GM11168 (cell line): ENCODE measurements at regions not wholly inside any gene's neighbourhood (a gene's known extent, or its start where the extent isn't known, plus 50 kb on each side); places are given as distances from the start of the nearest gene placed in this dataset.
"Not testable (repeated sequence)": the region's sequence is repeated elsewhere in the genome, so short reads cannot be mapped to it uniquely, and the experiment has no call there.

Experiments
- in situ Hi-C: fragments of 300-500 bp; cut with MboI; formaldehyde crosslinking; loops from one replicate; pipeline ENCODE4 v1.12.0; 2022; ENCODE audit warnings: low sequenced_read_pairs; ENCODE audit not compliant: unreplicated experiment

GRCh38 chr2:17035010-17035409, 369.4 kb upstream of the CYRIA start:
- in situ Hi-C loops, result no loop called here

GRCh38 chr2:17030047-17030446, 364.4 kb upstream of the CYRIA start:
- in situ Hi-C loops, result no loop called here

DNA sequence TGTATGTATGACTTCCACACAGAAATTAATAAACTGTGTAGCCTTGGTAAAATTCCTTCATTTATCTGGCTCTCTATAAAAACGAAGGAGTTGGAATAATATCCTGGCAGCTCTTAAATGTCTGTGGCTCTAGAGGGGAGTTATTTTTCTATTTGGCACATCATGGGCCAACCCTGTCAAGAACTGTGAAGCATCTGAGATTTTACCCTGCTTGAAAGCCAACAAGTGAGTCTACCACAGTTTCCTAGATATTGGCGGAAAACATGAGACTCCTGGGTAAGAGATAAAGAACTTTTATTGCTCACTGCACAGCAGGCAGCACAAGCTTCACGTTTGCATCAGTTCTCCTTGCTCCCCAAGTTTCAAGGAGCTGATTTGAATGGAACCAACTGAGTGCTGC, 346.7 kb upstream of the CYRIA start:
- in situ Hi-C loops, result no loop called here

DNA sequence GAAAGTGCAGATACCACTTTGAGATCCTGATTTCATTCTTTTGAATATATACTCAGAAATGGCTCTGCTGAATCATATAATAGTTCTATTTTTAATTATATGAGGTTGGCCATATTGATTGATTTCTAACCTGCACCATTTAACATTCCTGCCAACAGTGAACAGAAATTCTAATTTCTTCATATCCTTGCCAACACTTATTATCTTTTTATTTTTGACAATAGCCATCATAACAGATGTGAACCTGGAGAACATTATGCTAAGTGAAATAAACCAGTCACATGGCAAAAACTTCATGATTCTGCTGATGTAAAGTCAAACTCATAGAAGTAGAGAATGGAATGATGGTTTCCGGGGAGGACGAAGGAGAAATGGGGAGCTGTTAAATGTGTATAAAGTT, 344.5 kb upstream of the CYRIA start:
- in situ Hi-C loops, result no loop called here

DNA sequence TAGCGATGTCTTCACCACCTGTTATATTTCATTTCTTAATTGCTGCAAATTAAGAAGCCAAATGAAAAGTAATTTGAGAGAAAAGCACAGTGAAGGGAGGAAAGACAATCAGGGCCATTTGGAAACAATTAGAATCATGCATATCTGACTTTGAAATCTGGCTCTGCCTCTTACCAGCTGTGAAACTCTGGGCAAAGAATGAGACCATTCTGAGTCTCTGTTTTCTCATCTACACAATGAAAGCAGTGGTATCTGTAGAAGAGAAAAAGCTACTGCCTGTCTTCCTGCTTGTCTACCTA, 334.5 kb upstream of the CYRIA start:
- in situ Hi-C loops, result no loop called here

GRCh38 chr2:16999347-17000183, 333.9 kb upstream of the CYRIA start:
- in situ Hi-C loops, result no loop called here

GRCh38 chr2:16978301-16978700, 312.7 kb upstream of the CYRIA start:
- in situ Hi-C loops, result no loop called here

DNA sequence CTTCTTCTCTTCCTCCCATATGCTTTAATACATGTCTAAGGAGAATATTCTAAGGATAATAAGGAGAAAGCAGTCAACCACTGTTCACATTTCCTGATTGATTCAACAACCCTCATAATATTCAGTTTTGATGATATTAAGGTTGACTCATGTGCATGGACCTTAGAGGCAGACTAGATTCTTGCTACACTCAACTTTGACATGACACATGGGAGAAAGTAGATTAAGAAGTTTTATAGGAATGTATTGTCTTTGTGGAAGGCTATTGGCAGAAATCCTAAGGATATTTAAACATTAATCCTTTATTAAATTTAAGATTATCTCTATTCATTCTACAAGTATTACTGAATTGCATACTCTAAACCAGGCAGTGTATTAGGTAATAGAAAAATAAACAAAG, 309.1 kb upstream of the CYRIA start:
- in situ Hi-C loops, result no loop called here

GRCh38 chr2:16973586-16974286, 308.1 kb upstream of the CYRIA start:
- in situ Hi-C loops, result no loop called here

DNA sequence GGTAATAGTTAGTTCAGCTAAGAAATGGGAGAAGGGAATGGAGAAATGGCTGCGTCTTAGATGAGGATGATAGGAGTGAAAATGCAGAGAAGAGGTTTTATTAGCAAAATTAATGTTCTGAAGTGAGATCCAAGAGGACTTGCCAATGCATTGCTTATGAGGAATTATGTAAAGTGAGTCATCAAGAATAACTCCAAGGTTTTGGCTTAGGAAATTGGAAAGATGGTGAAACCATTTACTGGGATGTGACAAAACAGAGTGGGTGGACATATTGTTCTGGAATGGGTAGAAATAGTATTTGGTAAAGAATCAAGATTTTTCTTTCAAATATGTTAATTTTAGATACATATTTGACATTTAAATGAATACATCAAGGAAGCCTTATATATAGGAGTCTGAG, 306.6 kb upstream of the CYRIA start:
- in situ Hi-C loops, result no loop called here

DNA sequence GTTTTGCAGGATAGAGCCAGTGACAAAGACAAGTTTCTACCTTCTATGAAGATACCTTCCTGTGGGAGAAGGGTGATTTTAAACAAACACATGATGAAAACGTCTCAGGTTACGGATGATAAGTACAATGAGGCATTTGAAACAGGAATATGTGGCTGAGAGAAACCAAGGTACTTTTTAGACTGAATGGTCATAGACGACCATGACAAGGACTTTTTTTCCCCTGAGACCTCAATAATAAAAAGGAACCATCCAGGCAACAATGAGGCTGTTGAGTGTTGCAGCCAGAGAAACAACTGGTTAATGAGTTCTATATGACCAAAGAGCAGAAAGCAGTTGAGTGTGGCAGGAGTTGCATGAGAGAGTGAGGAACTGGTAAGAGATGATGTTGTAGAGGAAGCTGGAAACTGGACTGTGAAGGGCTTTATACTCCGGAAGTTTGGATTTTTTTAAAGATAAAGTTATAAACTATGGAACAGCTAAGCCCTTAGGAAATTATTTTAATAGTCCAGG, 306.1 kb upstream of the CYRIA start:
- in situ Hi-C loops, result no loop called here

DNA sequence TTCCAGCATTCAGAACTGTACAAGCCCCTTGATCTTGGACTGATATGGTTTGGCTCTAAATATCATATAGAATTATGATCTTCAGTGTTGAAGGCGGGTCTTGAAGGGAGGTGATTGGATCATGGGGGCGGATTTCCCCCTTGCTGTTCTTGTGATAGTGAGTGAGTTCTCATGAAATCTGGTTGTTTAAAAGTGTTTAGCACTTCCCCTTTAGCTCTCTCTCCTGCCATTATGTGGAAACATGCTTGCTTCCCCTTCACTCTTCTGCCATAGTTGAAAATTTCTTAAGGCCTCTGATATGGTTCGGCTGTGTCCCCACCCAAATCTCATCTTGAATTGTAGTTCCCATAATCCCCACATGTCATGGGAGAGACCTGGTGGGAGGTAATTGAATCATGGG, 305.3 kb upstream of the CYRIA start:
- in situ Hi-C loops, result not testable (repeated sequence)

- in situ Hi-C loops, result no loop called here
These were observed 296.9 kb upstream of the CYRIA start for GRCh38 chr2:16962505-16962904.

DNA sequence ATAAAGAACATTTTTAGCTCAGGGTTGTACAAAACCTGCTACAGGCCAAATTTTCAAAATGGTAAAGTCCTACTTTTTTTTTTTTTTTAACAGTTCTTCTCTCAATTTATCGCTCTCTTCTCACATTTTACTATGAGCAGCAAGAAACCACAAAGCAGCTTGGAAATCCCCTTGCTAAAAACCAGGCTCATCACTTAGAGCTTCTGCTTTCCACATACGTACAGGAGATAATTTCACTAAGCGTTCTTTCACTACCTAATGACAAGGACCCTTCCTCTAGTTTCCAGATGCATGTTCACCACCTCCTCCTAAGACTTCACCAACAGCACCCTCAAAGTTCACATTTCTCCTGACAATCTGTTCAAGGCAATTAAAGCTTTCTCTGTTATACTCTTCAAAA, 294.9 kb upstream of the CYRIA start:
- in situ Hi-C loops, result no loop called here

DNA sequence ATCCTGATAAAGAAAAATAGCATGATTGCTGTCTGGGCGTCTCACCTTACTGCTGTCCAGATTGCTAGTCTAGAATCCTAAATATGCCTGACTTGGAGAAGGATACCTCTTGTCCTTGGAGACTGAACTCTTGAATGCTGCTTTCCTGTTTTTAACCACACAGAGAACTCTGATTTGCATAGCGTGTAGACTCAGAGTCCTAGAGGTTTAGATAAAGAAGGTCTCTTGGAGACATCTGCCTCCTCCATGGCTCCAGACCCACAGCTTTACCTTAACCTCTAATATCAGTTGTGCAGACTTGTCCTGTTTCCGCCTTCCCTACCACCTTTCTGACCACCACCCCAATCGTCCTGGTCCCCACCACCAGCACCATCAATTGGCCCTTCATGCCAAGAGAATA, 292.6 kb upstream of the CYRIA start:
- in situ Hi-C loops, result no loop called here

DNA sequence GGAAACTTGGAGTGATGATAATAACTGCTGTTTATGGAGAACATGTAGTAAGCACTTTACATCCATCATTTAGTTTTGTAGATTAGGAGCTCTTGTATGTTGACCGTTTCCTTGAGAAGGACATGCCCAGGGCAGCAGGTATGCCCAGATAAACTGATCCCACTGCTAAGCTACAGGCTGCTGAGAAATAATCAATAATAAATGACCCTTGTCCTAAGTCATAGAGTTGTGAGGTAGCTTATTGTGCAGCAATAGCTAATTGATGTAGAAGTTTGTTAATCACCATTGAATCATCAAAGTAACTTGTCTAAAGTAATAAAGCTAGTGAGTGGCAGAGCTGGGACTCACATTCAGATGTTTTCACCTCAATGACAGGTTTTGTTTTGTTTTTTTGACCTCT, 287.2 kb upstream of the CYRIA start:
- in situ Hi-C loops, result no loop called here

- in situ Hi-C loops, result no loop called here
These were observed 286.7 kb upstream of the CYRIA start for GRCh38 chr2:16952368-16952767.

- in situ Hi-C loops, result no loop called here
These were observed 284.8 kb upstream of the CYRIA start for GRCh38 chr2:16950436-16950835.

GRCh38 chr2:16948710-16949109, 283.1 kb upstream of the CYRIA start:
- in situ Hi-C loops, result no loop called here

DNA sequence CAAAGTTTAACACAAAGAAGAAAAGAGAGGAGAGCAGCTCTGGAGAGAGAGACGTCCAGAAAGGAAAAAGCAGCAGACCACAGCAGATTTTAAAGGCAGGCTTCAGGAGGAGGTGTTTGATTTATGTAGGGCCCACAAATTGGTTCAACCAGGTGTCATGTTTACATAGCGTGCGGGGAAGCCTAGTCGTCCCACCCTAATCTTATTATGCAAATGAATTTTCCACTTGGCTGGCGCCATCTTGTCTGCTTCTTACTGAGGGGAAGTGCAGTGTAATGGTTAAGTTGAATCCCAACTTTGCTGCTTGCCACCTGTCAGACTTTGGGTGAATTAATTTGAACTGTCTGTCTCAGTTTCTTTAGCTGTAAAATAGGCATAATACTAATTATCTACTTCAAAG, 282.4 kb upstream of the CYRIA start:
- in situ Hi-C loops, result no loop called here

DNA sequence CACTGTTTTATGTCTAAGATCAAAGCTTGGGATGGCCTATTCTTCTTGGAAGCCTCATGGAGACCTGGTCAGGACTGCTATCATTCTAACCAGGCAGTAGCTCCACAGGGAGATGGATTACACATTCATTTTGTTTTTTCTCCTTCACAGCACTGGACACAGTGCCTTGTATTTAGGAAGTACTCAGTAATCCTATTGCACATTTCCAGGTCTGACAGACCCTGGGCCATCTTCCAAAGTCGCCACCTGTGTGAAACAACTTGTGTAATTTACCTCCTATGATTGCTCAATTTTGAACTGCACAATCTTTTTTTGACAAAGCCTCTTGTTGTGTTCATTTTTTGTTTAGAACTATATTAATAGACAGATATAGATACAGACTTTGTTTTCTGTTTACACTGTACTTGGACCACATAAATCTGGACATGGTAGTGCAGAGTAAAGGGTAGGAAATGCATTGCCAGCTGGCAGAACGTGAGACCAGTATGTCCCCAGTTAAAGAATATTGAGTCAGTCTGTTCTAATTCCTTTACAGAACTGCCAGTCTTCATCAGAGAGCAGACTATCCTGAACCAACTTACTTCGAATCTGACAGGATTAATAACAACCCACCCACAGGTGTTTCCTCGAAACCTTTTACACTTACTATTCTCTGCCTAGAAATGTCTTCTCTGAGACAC, 277.8 kb upstream of the CYRIA start:
- in situ Hi-C loops, result no loop called here
